ENCODE measurements at regions not wholly inside any gene's neighbourhood (a gene's known extent, or its start where the extent isn't known, plus 50 kb on each side); places are given as distances from the start of the nearest gene placed in this dataset.
"Not testable (repeated sequence)": the region's sequence is repeated elsewhere in the genome, so short reads cannot be mapped to it uniquely, and the experiment has no call there.

DNA sequence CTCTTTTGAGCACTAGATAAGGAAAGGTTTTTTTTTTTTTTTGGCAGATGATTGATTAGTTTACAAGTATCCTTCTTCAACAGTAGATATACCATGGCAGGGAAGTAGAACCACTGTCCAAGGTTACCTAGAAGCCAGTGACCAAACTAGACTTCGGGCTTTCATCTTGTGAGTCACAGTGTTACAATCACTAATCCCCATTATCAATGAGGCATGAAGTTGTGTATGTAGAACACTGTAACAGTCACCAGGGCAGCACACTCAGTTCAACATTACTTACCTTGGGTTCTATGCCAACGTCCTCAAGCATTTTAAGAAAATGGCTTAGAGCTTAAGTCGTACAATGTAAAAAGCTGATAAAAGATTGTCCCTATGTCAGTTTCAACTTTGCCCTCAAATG, 430.9 kb downstream of the ETS1 start:
- DNase-seq (ENCODE audit: low read depth) = no peak

DNA sequence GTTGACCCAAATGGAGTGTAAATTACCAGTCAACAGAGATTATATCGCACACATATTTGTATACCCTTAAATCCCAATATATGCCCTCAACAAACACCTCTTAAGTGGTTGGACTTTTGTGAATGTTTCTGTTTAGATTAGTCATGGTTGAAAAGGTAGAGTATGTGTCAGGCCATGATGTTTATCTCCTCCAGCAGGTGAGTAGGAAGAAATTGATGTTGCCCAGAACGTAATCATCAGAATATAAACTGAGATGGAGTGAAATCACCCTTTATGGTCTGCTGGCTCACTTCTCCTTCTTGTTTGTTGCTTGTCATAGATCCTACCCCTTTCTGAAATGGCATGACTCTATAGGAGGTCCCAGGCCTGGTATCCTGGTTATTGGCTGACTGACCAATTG, 431.8 kb downstream of the ETS1 start:
- no peak for DNase-seq (ENCODE audit: low read depth)

DNA sequence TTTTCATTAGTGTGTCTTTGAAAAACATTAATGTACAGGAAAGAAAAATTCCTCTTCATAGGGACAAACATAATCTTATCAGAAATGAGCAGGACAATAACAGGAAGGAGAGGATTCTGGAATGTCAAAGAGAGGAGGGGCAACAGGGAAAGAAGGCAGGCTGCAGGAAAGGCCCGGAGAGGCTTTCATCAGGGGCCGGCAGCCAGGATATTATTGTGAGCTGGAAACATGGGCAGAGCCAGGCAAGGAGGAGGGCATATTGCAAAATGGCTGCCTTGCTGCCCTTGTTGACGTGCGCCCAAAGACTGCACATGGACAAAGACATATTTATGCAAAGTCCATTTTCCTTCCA, 433.7 kb downstream of the ETS1 start:
- DNase-seq (ENCODE audit: low read depth) = no peak

DNA sequence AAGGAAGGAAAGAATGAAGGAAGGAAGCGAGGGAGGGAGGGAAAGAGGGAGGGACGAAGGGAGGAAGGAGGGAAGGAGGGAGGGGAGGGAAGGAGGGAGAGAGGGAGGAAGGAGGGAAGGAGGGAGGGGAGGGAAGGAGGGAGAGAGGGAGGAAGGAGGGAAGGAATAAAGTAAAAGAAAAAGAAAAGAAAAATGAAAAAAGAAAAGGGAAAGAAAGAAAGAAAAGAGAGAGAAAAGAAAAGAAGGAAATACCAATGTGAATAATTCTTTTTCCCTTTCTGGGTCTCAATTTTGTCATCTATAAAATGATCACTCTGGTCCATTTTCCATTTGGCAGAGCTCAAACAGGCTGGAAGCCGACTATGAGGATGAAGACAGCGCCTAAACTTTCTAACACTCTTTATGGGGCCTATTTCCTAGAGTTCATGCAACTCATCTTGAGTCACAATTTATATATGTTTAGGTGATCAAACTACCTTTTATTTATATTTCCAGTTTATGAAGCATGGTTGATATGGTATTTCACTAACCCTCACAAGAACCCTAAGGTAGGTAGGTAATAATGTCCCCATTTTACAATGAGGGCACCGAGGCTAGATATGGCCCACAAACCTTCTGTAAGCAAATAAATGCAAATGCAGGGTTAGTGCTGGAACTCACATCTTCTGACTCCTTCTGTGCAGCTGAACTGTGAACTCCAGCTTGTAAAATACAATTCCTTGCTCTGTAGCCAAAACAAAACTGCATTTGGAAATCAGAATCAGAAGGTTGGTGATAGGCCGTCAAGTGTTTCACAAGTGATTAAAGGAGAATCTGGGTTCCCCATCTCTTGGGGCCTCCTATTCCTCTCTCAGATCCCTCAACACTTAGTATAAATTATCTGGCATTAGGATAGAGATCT, 434.3 kb downstream of the ETS1 start:
- DNase-seq (ENCODE audit: low read depth) = no peak

DNA sequence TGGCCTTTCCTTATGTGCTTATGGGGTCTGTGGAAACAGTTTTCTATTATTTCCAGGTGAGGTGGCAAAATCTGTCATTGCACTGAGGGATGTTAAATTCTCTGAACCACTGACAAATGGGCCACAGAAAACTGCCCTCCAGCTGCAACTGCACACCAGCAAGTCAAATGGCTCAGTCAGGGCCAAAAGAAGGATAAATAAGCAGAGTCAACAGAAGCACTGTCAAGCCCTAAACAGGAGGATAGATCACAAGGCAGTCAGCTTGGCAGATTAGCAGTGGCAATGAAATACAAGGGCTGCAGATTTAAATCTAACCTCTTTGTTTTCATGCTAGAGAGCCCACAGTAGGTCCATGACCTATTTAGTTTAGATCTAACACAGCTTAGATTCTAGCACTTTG, 435.6 kb downstream of the ETS1 start:
- DNase-seq (ENCODE audit: low read depth) = no peak

DNA sequence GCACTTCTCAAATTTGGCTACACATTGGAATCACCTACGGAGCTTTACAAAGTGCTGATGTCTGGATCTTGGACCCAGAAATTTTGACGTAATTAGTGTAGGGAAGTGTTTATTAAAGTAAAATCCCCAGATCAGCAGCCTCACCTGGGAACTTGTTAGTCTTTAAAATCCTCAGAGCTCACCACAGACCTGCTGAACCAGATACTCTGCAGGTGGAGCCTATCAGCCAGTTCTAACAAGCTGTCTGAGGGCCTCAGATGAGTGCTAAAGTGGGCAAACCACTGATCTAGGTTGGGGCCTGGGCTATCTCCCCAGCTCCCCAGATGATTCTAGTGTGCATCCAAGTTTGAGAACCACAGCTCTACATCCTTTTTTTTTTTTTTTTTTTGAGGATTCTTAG, 436.0 kb downstream of the ETS1 start:
- no peak for DNase-seq (ENCODE audit: low read depth)

DNA sequence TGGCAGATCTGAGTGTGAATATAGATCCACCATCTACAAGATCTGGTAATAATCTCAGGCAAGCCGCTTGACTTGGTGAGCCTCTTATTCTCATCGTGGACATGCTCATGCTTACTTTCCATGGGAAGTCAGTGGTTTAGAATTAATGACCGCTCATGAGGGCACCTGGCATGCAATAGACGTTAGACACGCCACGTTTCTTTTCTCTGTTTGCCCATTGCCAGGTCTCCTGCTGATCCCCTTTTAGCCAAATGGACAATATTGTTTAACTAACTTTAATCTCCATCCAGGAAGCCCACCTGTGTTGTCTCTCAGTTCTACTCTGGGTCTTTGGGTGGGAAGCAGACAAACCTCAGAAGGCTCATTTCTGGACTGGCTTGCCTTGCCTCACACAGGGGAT, 439.1 kb downstream of the ETS1 start:
- DNase-seq (ENCODE audit: low read depth) = no peak

DNA sequence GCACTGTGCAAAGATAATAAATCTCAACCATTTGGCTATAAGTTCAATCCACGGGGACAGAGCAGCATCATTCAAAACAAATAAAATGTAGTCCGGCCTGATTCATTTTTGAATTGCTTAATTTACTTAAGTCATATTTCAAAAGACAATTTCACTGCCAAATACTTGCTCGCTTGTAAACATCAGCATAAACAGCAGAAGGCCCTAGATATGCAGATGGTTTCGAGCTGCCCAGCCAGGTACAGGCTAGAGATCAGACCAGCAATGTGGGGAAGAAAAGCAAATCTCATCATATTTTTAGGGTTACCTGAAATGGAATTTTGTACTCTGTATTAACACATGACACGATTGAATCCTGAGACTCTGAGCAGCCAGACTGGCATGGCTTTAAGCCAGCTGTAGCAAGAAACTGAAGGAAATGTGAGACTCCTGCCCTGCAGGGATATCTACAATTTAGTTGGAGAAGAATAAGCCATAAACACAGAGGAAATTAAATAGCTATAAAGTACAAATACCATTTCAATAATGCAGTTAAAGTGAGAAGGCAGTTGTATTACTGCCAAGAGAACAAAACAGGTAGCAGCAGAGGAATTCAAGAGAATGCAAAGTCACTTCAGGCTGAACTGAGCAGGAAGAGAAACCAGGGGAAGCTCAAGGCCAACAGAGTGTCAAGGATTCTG, 440.3 kb downstream of the ETS1 start:
- no peak for DNase-seq (ENCODE audit: low read depth)

DNA sequence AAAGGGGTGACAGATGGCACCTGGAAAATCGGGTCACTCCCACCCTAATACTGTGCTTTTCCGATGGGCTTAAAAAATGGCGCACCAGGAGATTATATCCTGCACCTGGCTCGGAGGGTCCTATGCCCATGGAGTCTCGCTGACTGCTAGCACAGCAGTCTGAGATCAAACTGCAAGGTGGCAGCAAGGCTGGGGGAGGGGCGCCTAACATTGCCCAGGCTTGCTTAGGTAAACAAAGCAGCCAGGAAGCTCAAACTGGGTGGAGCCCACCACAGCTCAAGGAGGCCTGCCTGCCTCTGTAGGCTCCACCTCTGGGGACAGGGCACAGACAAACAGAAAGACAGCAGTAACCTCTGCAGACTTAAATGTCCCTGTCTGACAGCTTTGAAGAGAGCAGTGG, 447.1 kb downstream of the ETS1 start:
- DNase-seq (ENCODE audit: low read depth) = not testable (repeated sequence)

DNA sequence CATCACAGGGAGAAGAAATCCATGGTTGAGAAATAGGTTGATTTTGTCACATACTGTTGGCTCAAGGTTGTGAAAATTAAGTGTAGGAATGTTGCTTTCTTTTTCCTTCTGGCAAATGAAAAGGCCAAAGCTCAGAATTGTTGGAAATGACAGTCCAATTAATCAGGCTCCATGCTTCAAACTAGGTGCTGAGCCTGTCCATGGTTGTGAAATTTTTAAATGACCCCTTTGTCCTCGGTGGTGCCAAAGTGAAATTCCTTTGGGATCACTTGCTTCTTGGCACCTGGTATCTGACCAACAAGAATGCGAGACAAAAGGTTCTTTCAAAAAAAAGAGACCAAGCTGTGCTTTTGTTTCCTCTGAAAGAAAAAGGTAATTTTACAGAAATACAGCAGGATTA, 451.9 kb downstream of the ETS1 start:
- no peak for DNase-seq (ENCODE audit: low read depth)

DNA sequence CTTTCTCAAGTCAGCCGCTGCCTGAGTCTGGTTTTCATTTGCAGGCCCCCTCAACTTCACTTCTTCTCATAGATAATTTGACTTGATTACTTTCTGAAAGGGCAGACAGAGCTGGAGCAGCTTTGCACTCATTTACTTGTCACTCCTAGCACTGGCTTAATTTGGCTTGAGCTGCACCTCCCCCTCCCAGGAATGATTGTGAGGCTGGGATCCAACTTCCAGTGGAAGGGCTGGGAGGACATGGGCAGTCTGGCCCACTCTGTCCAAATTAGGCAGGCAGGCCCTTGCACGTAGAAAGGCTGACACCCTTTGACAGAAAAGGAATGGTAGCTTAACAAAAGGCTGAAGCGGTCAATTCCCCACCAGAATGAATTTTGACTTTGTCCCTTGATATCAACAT, 453.9 kb downstream of the ETS1 start:
- DNase-seq (ENCODE audit: low read depth) = no peak

DNA sequence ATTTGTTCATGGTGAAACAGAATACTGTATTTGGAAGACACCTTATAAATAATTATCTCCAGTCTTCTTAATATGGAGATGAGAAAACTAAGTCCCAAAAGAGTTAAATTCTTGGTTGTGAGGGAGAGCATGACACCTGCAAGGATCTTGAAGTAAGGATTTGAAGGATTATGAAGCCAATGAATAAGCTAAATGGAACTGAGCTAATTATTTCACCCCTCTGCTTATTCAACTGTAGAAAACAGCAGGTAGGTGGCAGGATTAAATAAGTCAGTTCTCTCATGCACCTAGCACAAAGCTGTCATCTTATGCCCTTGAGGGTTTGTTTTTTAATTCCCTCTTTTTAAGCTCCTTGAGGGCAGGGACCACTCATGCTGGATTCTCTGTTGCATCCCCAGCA, 457.3 kb downstream of the ETS1 start:
- DNase-seq (ENCODE audit: low read depth) = no peak

DNA sequence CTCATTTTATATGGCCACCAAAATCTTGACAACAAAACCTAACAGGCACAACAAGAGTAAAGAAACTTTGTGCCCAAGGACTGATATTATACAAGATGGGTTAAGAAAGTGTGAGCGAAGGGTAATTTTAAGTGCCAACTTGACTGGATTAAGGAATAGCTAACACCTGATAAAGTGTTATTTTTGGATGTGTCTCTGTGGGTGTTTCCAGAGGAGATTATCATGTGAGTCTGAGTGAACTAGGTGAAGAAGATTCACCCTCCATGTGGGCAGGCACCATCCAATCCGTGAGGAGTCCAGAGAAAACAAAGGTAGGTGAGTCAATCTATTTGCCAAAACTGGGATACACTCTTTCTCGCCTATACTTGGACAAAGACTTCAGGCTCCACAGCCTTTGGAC, 461.6 kb downstream of the ETS1 start:
- no peak for DNase-seq (ENCODE audit: low read depth)

DNA sequence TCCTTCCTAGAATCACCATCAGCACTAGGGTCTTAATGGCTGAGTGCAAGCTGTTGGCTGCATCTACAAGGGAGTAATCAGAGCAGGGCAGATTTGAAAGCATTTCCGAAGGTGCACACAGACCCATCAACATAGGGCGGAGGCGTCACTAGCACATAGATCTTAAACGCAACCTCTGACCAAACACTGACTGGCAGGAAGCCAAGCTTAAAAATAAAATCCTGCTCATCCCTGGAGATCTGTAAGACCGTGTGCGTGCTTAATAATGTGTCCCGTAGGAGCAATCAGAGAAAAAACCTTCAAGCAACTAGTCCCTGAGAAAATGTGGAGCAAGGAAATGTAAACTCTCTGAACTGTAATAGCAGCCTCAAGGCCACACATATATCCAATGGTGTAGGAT, 470.5 kb downstream of the ETS1 start:
- no peak for DNase-seq (ENCODE audit: low read depth)

DNA sequence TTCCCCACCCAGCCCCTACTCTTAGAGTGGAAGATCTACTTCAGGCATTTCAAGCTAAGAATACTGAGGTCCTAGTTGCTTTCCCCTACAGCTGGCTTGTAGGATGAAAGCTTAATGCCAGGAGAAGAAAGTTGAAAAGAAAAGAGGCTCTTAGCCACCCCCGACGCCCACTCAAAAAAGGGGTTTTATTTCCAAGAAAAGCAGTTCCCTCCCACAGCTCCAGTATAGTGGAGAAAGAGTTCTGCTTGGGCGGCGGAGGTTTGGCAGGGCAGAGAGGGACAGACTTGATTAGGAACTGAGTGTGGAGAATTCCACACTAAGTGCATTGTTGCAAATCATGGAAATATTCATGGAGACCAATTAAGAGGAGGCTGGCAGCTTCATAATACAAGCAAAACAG, 470.9 kb downstream of the ETS1 start:
- no peak for DNase-seq (ENCODE audit: low read depth)

DNA sequence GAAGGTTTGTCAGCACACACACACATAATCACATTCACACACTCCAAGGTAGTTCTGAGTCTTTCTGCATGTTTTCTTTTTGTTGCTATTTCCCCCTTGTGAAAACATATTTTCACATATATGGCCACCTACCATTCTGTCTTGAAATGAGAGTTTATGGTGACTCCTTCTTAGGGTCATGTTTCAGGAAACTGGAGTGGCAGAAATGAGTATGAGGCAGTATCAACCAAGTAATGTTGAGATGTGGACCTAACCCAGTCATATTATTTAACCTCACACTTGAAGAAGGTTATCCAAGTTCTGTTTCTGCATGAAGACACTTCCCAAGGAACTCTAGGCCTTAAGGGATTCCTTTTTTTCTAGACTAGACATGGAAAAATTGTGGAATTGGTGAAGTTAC, 481.4 kb downstream of the ETS1 start:
- DNase-seq (ENCODE audit: low read depth) = no peak

DNA sequence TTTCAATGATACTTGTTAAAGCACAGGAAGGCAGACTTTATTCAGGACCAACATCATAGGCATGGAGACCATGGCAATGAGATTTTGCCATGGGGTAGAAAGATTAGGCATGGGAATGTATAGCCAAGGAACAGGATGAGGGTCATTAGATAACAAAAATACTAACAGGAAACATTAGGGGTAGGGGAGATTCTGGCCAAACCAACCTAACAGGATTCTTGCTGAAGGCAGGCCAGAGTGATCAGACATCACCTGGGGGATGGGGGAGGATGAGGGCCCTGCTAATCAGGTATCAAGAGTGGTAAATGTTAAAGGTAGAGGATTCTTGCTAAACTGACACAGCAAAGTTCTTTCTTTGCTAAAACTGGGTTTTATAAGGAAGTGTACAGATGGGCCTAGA, 481.8 kb downstream of the ETS1 start:
- no peak for DNase-seq (ENCODE audit: low read depth)

DNA sequence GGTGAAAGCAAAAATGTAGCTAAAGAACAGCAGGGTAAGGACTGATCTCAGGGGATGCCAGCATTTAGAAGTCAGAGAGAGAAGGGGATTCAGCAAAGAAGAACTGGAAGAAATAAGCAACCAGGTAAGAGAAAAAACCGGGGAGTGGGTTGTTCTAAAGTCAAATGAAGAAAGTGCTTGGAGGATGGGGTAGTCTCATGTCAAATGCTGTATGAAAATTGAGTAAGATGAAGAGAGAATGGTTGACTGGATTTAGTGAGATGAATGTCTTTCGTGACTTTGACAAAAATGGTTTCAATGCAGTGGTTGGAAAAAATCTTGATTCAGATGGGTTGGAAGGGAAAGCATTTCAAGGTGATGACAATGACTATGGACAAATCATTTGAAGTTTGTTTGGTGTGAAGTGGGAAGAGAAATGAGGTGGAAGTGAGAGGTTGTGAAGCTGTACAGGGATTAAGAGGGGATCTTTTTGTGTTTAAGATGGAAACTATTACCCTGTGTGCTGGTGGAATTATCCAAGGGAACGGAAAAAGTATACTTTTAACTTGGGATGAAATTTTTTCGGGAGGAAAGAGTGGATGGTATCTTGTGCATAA, 484.0 kb downstream of the ETS1 start:
- DNase-seq (ENCODE audit: low read depth) = no peak

DNA sequence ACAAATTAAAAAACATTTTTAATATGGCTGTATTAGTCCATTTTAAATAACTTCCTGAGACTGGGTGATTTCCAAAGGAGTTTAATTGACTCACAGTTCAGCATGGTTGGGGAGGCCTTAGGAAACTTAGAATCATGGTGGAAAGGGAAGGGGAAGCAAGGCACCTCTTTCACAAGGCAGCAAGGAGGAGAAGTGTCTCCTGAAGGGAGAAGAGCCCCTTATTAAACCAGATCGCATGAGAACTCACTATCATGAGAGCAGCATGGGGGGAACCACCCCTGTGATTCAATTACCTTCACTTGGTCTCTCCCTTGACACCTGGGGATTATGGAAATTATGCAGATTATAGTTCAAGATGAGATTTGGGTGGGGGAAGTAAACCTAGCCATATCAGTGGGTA, 488.6 kb downstream of the ETS1 start:
- no peak for DNase-seq (ENCODE audit: low read depth)

DNA sequence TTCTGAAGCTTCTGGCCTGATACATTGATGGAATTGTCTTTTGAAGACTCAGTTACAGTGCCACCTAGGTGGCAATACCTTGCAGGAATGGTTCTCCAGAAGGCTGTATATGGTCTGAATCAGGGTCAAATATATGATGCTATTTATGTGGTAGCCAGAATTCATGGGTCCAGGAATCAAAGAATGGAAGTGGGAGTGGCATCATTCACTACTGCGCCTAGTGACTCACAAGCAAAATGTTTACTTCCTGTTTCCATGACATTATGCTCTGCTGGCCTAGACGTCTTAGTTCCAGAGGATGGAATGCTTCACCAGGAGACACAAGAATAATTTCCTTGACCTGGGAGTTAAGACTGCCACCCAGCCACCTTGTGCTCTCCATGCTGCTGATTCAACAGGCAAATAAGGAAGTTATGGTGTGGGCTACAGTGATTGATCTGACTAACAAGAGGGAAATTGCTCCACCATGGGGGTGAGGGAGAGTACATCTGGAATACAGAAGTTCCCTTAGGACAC, 491.8 kb downstream of the ETS1 start:
- no peak for DNase-seq (ENCODE audit: low read depth)

DNA sequence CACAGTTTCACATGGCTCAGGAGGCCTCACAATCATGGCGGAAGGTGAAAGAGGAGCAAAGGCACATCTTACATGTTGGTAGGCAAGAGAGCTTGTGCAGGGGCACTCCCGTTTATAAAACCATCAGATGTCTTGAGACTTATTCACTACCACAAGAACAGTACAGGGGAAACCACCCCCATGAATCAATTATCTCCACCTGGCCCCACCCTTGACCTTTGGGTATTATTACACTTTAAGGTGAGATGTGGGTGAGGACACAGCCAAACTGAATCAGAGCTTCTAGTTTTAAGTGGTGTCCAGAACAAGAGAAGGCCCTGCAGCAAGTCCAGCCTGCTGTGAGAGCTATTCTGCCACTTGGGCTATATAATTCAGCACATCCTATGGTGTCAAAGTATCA, 493.7 kb downstream of the ETS1 start:
- no peak for DNase-seq (ENCODE audit: low read depth)

DNA sequence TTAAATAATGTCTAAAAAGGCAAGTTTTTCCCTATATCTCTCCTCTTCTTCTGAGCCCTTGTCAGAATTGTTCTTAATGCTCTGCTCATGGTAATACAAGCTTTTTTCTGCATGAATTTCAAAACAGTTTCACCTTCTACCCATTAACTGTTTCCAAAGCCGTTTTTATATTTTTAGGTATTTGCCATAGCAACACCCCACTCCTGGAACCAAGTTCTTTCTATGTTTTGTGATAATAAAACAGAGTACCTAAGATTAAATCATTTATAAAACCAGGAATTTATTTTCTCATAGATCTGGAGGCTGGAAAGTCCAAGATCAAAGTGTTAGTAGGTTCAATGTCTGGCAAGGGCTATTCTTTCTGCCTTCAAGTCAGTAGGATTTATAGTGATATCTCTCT, 497.4 kb downstream of the ETS1 start:
- DNase-seq (ENCODE audit: low read depth) = no peak

DNA sequence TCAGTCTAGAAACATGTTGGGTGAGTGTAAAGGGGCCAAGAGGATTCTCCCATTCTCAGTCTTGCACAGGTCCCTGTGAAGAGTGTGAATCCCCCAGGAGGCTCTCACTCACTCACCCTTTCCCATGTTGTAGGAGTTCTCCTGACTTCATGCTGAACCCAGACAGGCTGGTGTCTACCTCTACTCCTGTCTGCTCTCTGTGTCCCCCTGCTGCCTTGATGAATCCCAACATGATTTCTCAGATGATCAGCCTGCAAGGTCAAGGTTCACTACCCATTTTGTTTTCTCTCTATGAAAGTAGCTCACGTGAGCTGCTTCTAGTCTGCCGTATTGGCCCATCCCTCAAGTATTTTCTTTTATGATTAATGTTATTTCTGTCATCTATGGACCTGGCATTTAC, 500.6 kb downstream of the ETS1 start:
- no peak for DNase-seq (ENCODE audit: low read depth)

Measured in activated T-cell treated with anti-CD3 and anti-CD28 coated beads for 24 hours (primary cell).